Panc1 (cell line): ENCODE measurements at regions not wholly inside any gene's neighbourhood (a gene's known extent, or its start where the extent isn't known, plus 50 kb on each side); places are given as distances from the start of the nearest gene placed in this dataset.

Experiments
- POLR2AphosphoS5 ChIP-seq: IDR thresholded peaks from 2 replicates; pipeline ENCODE4 v1.6.1; 2012; ENCODE audit warnings: mild to moderate bottlenecking, low read depth, low read length, moderate library complexity
- TF ChIP-seq, protein P1 (sequence below), 2 experiments: IDR thresholded peaks; 2 replicates each; pipeline ENCODE4 v1.6.1; 2011 to 2012; ENCODE audit warnings: low read depth in 2 of 2, control low read depth in 1 of 2, low read length in 1 of 2, mild to moderate bottlenecking in 1 of 2, moderate library complexity in 1 of 2; ENCODE audit not compliant: insufficient read depth in 1 of 2
- TF ChIP-seq, protein P2 (sequence below): fragments of 450-650 bp; IDR thresholded peaks from 2 replicates; pipeline ENCODE4 v1.5.1; 2017; ENCODE audit warnings: mild to moderate bottlenecking

DNA sequence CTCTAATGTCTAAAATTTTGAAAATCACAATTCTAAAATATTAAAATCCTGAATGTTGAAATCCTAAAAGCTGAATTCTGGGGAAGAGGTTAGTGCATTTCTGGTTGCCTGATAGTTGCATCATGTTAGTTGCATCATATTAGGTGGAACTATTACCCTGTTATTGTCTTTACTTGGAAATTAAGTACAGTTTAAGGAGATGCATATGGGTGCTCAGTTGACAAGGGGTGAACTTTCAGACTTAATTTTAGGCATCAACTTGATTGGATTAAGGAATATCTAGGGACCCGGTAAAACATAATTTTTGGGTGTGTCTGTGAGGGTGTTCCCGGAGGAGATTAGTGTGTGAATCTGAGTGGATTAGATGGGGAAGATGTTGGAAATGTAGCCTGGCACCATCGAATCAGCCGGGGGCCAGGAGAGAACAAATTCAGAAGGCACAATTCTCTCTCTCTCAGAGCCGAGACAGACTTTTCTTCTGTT is 409.8 kb downstream of the PLCL1 start:
- TF ChIP-seq POLR2AphosphoS5 = no peak
- TF ChIP-seq, protein P1, sequence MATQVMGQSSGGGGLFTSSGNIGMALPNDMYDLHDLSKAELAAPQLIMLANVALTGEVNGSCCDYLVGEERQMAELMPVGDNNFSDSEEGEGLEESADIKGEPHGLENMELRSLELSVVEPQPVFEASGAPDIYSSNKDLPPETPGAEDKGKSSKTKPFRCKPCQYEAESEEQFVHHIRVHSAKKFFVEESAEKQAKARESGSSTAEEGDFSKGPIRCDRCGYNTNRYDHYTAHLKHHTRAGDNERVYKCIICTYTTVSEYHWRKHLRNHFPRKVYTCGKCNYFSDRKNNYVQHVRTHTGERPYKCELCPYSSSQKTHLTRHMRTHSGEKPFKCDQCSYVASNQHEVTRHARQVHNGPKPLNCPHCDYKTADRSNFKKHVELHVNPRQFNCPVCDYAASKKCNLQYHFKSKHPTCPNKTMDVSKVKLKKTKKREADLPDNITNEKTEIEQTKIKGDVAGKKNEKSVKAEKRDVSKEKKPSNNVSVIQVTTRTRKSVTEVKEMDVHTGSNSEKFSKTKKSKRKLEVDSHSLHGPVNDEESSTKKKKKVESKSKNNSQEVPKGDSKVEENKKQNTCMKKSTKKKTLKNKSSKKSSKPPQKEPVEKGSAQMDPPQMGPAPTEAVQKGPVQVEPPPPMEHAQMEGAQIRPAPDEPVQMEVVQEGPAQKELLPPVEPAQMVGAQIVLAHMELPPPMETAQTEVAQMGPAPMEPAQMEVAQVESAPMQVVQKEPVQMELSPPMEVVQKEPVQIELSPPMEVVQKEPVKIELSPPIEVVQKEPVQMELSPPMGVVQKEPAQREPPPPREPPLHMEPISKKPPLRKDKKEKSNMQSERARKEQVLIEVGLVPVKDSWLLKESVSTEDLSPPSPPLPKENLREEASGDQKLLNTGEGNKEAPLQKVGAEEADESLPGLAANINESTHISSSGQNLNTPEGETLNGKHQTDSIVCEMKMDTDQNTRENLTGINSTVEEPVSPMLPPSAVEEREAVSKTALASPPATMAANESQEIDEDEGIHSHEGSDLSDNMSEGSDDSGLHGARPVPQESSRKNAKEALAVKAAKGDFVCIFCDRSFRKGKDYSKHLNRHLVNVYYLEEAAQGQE (IDR thresholded peaks at IDR 0.05; ENCODE audit: insufficient read depth in 1 of 2, low read depth in 2 of 2, low read length in 1 of 2) = no peak
- TF ChIP-seq, protein P2, sequence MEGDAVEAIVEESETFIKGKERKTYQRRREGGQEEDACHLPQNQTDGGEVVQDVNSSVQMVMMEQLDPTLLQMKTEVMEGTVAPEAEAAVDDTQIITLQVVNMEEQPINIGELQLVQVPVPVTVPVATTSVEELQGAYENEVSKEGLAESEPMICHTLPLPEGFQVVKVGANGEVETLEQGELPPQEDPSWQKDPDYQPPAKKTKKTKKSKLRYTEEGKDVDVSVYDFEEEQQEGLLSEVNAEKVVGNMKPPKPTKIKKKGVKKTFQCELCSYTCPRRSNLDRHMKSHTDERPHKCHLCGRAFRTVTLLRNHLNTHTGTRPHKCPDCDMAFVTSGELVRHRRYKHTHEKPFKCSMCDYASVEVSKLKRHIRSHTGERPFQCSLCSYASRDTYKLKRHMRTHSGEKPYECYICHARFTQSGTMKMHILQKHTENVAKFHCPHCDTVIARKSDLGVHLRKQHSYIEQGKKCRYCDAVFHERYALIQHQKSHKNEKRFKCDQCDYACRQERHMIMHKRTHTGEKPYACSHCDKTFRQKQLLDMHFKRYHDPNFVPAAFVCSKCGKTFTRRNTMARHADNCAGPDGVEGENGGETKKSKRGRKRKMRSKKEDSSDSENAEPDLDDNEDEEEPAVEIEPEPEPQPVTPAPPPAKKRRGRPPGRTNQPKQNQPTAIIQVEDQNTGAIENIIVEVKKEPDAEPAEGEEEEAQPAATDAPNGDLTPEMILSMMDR = no peak
